ENCODE measurements at regions not wholly inside any gene's neighbourhood (a gene's known extent, or its start where the extent isn't known, plus 50 kb on each side); places are given as distances from the start of the nearest gene placed in this dataset.

DNA sequence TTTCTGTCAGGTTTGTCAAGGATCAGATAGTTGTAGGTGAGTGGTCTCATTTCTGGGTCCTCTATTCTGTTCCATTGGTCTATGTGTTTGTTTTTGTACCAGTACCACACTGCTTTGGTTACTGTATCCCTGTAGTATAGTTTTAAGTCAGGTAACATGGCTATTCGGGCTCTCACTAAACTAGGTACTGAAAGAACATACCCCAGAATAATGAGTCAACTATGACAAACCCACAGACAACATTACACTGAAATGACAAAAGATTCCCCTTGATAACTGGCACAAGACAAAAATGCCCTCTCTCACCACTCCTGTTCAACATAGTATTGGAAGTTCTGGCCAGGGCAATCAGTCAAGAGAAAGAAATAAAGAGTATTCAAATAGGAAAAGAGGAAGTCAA is 535.3 kb upstream of the CYLC2 start (continued):
- no peak for TF ChIP-seq SP1 (IDR thresholded peaks at IDR 0.05; ENCODE audit: low read depth, low read length)

DNA sequence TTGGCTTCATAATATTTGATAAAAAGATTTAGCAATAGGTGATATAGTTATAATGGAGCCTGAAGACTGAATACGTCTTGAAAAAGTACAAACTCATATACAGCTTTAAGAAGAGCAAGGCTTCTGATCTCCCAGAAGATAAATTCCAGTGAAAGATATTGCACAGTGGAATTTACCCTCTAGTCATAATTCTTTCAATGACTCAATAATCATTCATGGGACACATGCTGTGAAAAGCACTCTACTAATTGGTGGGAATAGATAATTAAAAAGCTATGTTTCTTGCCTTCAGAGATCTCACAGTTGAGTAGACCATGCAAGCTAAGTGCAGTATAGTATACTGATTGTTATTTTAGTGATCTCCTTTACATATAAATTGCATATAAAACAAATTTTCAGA is 538.6 kb upstream of the CYLC2 start:
- Histone ChIP-seq H4K5ac (ENCODE audit: insufficient read length, low read depth, low read length) (no peak overlapping the region), H4K20me1 (replicated peaks in 1 of 2; ENCODE audit: control insufficient read depth in 1 of 2, insufficient read depth in 2 of 2, low read length in 2 of 2) (no peaks in the 10 kb centered on the region), H4K8ac (ENCODE audit: extremely low read depth, insufficient read depth, low read length) (no peak overlapping the region), H3K79me1 (ENCODE audit: low read depth, low read length) (no peaks in the 10 kb centered on the region), H2BK120ac (replicated peaks; ENCODE audit: low read depth, low read length) (no peak overlapping the region), H2BK20ac (ENCODE audit: low read length) (no peak overlapping the region), H2AFZ (ENCODE audit: low read length) (no peak overlapping the region), H3K4me1 (replicated peaks in 1 of 4; ENCODE audit: control insufficient read depth in 3 of 4, insufficient read depth in 4 of 4, low read length in 3 of 4) (no peaks in the 10 kb centered on the region), H3K9me3 (ENCODE audit: insufficient read depth in 2 of 2, low read depth in 1 of 2, low read length in 1 of 2) (no peaks in the 10 kb centered on the region), H3K27me3 (replicated peaks in 1 of 4; ENCODE audit: control insufficient read depth in 3 of 4, extremely low read depth in 1 of 4, insufficient read depth in 3 of 4, low read length in 3 of 4) (no peaks in the 10 kb centered on the region), H2AK5ac (ENCODE audit: low read depth, low read length) (no peak overlapping the region), H3K27ac (ENCODE audit: low read depth, low read length) (no peak overlapping the region), H3K56ac (replicated peaks; ENCODE audit: insufficient read length, low read depth, low read length) (no peak overlapping the region), H2BK5ac (ENCODE audit: low read depth, low read length) (no peak overlapping the region), H4K91ac (replicated peaks; ENCODE audit: insufficient read length, low read length) (no peak overlapping the region), H3K36me3 (ENCODE audit: control insufficient read depth in 2 of 4, insufficient read depth in 4 of 4, low read length in 3 of 4) (no peaks in the 10 kb centered on the region), H2BK12ac (ENCODE audit: low read depth, low read length) (no peak overlapping the region), H3K4ac (replicated peaks; ENCODE audit: insufficient read length, low read depth, low read length) (no peak overlapping the region), H2BK15ac (ENCODE audit: low read length) (no peak overlapping the region), H3K4me3 (ENCODE audit: extremely low read depth in 1 of 4, insufficient read depth in 2 of 4, low read depth in 3 of 4, low read length in 4 of 4) (no peak overlapping the region), H3K4me2 (ENCODE audit: insufficient read depth in 1 of 2, low read depth in 2 of 2, low read length in 2 of 2) (no peak overlapping the region), H3K79me2 (ENCODE audit: control insufficient read depth in 1 of 2, insufficient read depth in 2 of 2, low read length in 2 of 2) (no peaks in the 10 kb centered on the region), H3K14ac (ENCODE audit: insufficient read length) (no peak overlapping the region), H3K23me2 (ENCODE audit: low read depth, low read length) (no peaks in the 10 kb centered on the region), H3K18ac (ENCODE audit: extremely low read depth, low read length) (no peak overlapping the region), H3K9ac (replicated peaks in 1 of 4; ENCODE audit: extremely low read depth in 1 of 4, low read depth in 3 of 4, low read length in 3 of 4) (no peak overlapping the region), H3K23ac (ENCODE audit: insufficient read length) (no peak overlapping the region)
- WGBS, 2 experiments (ENCODE audit: extremely low coverage in 1 of 2, insufficient coverage in 1 of 2, insufficient read length in 1 of 2, insufficient replicate concordance in 2 of 2, low coverage in 1 of 2, low lambda C conversion rate in 2 of 2, missing lambda C conversion rate in 1 of 2): 94% methylated on average over 1 of the region's 1 CpG; no CpG with 5 or more reads in 1 of the 2 experiments
- no peak for TF ChIP-seq ASH2L (IDR thresholded peaks at IDR 0.05; ENCODE audit: low read length)
- no peak for TF ChIP-seq PHF8 (conservative IDR thresholded peaks at IDR 0.05; ENCODE audit: low read depth, low read length)
- no peak for TF ChIP-seq ZNF274 (IDR thresholded peaks at IDR 0.05; ENCODE audit: borderline replicate concordance, extremely low read depth, low read length)
- TF ChIP-seq POLR2AphosphoS5 (IDR thresholded peaks at IDR 0.05; ENCODE audit: low read depth, low read length): no peak
- no peak for TF ChIP-seq EGR1 (IDR thresholded peaks at IDR 0.05; ENCODE audit: borderline replicate concordance, low read depth, low read length)
- TF ChIP-seq SRF (IDR thresholded peaks at IDR 0.05; ENCODE audit: low read depth, low read length): no peak
- TF ChIP-seq POU5F1 (IDR thresholded peaks at IDR 0.05; ENCODE audit: low read depth, low read length): no peak
- ChIA-PET CTCF (ENCODE audit: partially characterized antibody) (no interaction called here), POLR2A (ENCODE audit: partially characterized antibody) (no interaction called here)
- FAIRE-seq (no peak), DNase-seq (ENCODE audit: low read depth in 1 of 2, low spot score in 2 of 2) (no peak)

Data from H1 (cell line).